Fibroblast of lung (primary cell): ENCODE measurements at regions not wholly inside any gene's neighbourhood (a gene's known extent, or its start where the extent isn't known, plus 50 kb on each side); places are given as distances from the start of the nearest gene placed in this dataset.

Source experiments
- DNase-seq, 2 donors: peaks; one replicate each; pipeline versions ENCODE4 v3.0.0 to v3.0.0-alpha.2; 2010; ENCODE audit warnings: low read depth in 2 of 2
- H2AFZ ChIP-seq: 2 replicates; pipeline ENCODE4 v1.5.1; 2012; ENCODE audit warnings: low read length, control low read depth, inconsistent platforms
- H3K27ac ChIP-seq: 2 replicates; pipeline ENCODE4 v1.5.1; 2011; ENCODE audit warnings: low read length, control low read depth; ENCODE audit not compliant: insufficient read depth
- H3K27me3 ChIP-seq: 2 replicates; pipeline ENCODE4 v1.5.1; 2011; ENCODE audit warnings: mild to moderate bottlenecking, low read length; ENCODE audit not compliant: control insufficient read depth, insufficient read depth
- H3K36me3 ChIP-seq: 2 replicates; pipeline ENCODE4 v1.5.1; 2011; ENCODE audit warnings: low read length; ENCODE audit not compliant: control insufficient read depth, insufficient read depth
- H3K4me1 ChIP-seq: 2 replicates; pipeline ENCODE4 v1.5.1; 2011; ENCODE audit warnings: low read length; ENCODE audit not compliant: control insufficient read depth, insufficient read depth; ENCODE audit errors: extremely low read depth
- H3K4me2 ChIP-seq: 2 replicates; pipeline ENCODE4 v1.5.1; 2011; ENCODE audit warnings: low read length, control low read depth; ENCODE audit not compliant: insufficient read depth; ENCODE audit errors: extremely low read depth
- H3K4me3 ChIP-seq, 4 experiments: fragments of 200-600 bp in 1 of 4; sonication (generic) in 1 of 4; replicated peaks in 1 of 4; 2 replicates each; pipeline ENCODE4 v1.5.1; 2011 to 2016; ENCODE audit warnings: low read length in 4 of 4, low read depth in 3 of 4, mild to moderate bottlenecking in 3 of 4, control low read depth in 2 of 4, inconsistent platforms in 1 of 4, mixed read lengths in 1 of 4; ENCODE audit not compliant: insufficient read depth in 1 of 4; ENCODE audit errors: control extremely low read depth in 1 of 4
- H3K79me2 ChIP-seq: 2 replicates; pipeline ENCODE4 v1.5.1; 2012; ENCODE audit warnings: mild to moderate bottlenecking, low read length, inconsistent platforms; ENCODE audit not compliant: control insufficient read depth, insufficient read depth
- H3K9ac ChIP-seq: 2 replicates; pipeline ENCODE4 v1.5.1; 2011; ENCODE audit warnings: mild to moderate bottlenecking, low read length, control low read depth; ENCODE audit not compliant: insufficient read depth
- H3K9me3 ChIP-seq: 2 replicates; pipeline ENCODE4 v1.5.1; 2012; ENCODE audit warnings: low read depth, low read length; ENCODE audit not compliant: control insufficient read depth, insufficient read depth
- H4K20me1 ChIP-seq: 2 replicates; pipeline ENCODE4 v1.5.1; 2011; ENCODE audit warnings: low read length; ENCODE audit not compliant: control insufficient read depth, insufficient read depth; ENCODE audit errors: extremely low read depth
- CTCF ChIP-seq, 2 donors: IDR thresholded peaks in 1 of 2; conservative IDR thresholded peaks in 1 of 2; 1 replicate in 1 of 2; 2 replicates in 1 of 2; pipeline ENCODE4 v1.5.1; 2011 to 2012; ENCODE audit warnings: low read length in 2 of 2, control low read depth in 1 of 2, inconsistent platforms in 1 of 2, low read depth in 1 of 2, mild to moderate bottlenecking in 1 of 2
- EZH2 ChIP-seq: IDR thresholded peaks from 2 replicates; pipeline ENCODE4 v1.5.1; 2012; ENCODE audit warnings: low read length, control low read depth, mild to moderate bottlenecking; ENCODE audit errors: missing control alignments

DNA sequence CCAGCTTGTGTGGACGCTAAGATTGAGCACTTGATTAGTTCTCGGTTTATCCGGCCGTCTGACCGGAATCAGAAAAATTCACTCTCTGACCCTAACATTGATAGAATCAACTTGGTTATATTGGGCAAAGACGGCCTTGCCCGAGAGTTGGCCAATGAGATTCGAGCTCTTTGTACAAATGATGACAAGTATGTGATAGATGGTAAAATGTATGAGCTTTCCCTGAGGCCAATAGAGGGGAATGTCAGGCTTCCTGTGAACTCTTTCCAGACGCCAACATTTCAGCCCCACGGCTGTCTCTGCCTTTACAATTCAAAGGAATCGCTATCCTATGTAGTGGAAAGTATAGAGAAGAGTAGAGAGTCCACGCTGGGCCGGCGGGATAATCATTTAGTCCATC is 59.6 kb downstream of the ARHGAP35 start:
- H3K4me1 ChIP-seq: peaks cover 12% of the 10 kb centered on the region
- no peak overlapping the region for H3K4me3 ChIP-seq
- H3K4me2 ChIP-seq: no peak overlapping the region
- H3K27ac ChIP-seq: no peak overlapping the region
- H4K20me1 ChIP-seq: no peaks in the 10 kb centered on the region
- no peak for TF ChIP-seq CTCF (conservative IDR thresholded peaks at IDR 0.05 in 1 of 2, IDR thresholded peaks at IDR 0.05 in 1 of 2; ENCODE audit: low read depth in 1 of 2, low read length in 2 of 2)
- TF ChIP-seq EZH2: no peak
- H2AFZ ChIP-seq: no peak overlapping the region
- no peaks in the 10 kb centered on the region for H3K9me3 ChIP-seq
- no peaks in the 10 kb centered on the region for H3K27me3 ChIP-seq
- peaks cover 51% of the 10 kb centered on the region for H3K79me2 ChIP-seq
- DNase-seq: no peak
- H3K9ac ChIP-seq: no peak overlapping the region
- peaks cover 5% of the 10 kb centered on the region for H3K36me3 ChIP-seq

GRCh38 chr19:46921071-46921470 is 60.3 kb downstream of the ARHGAP35 start:
- H3K4me2 ChIP-seq: no peak overlapping the region
- no peak for DNase-seq
- no peak overlapping the region for H2AFZ ChIP-seq
- no peaks in the 10 kb centered on the region for H3K27me3 ChIP-seq
- H3K9me3 ChIP-seq: no peaks in the 10 kb centered on the region
- H3K27ac ChIP-seq: no peak overlapping the region
- H3K4me3 ChIP-seq: no peak overlapping the region
- H3K9ac ChIP-seq: no peak overlapping the region
- no peaks in the 10 kb centered on the region for H4K20me1 ChIP-seq
- H3K79me2 ChIP-seq: peaks cover 51% of the 10 kb centered on the region
- TF ChIP-seq EZH2 (no peak), CTCF (conservative IDR thresholded peaks at IDR 0.05 in 1 of 2, IDR thresholded peaks at IDR 0.05 in 1 of 2; ENCODE audit: low read depth in 1 of 2, low read length in 2 of 2) (no peak)
- H3K36me3 ChIP-seq: peaks cover 5% of the 10 kb centered on the region
- H3K4me1 ChIP-seq: peaks cover 9% of the 10 kb centered on the region

DNA sequence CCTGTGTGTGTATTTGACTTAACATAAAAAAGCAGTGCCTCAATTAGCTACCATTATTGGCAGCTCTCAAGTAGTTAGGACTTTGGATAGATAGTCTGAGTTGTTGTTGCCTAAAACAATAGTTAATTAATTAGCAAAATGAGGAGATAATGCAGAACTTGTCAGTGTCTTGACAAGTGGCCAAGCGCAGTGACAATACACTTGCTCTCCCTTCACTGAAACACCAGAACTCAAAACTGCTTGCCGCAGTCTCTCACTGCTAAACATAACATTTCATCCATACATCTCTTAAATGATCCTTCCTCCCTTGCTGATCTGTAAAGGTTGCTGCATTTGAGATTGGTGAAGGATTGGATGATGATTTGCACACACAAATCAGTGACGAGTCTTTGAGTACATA is 61.7 kb downstream of the ARHGAP35 start:
- no peak overlapping the region for H3K4me2 ChIP-seq
- no peak overlapping the region for H3K9ac ChIP-seq
- H2AFZ ChIP-seq: no peak overlapping the region
- H3K27ac ChIP-seq: no peak overlapping the region
- DNase-seq: no peak
- no peaks in the 10 kb centered on the region for H3K9me3 ChIP-seq
- no peak for TF ChIP-seq CTCF (conservative IDR thresholded peaks at IDR 0.05 in 1 of 2, IDR thresholded peaks at IDR 0.05 in 1 of 2; ENCODE audit: low read depth in 1 of 2, low read length in 2 of 2)
- no peak for TF ChIP-seq EZH2
- no peaks in the 10 kb centered on the region for H4K20me1 ChIP-seq
- H3K79me2 ChIP-seq: peaks cover 47% of the 10 kb centered on the region
- H3K27me3 ChIP-seq: no peaks in the 10 kb centered on the region
- H3K4me1 ChIP-seq: peaks cover 6% of the 10 kb centered on the region
- no peak overlapping the region for H3K4me3 ChIP-seq
- H3K36me3 ChIP-seq: peaks cover 5% of the 10 kb centered on the region
